ENCODE measurements at regions not wholly inside any gene's neighbourhood (a gene's known extent, or its start where the extent isn't known, plus 50 kb on each side); places are given as distances from the start of the nearest gene placed in this dataset.

DNA sequence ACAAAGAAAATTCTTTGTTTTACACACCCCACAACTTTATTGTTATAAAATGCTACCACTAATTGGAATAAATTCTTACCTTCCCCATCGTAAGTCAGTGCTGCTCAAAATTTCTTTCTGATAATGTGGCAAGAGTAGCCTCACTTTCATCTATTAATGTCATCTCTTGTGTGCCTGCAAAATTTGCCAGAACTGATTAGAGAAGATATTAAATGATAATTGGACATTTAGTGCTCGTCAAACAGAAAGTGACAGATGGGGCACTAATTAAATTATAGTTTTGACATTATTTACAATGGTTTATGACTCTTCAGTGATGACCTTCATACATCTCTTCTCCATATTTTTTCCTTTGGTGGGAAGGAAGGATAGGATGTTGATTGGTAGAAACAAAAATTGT, 690.9 kb downstream of the NXPH1 start:
- Histone ChIP-seq H3K9me2 (replicated peaks; ENCODE audit: insufficient read depth, low read length) (no peaks in the 10 kb centered on the region), H3K9ac (ENCODE audit: low read length) (no peak overlapping the region), H3K9me3 (ENCODE audit: insufficient read depth, low read length) (no peaks in the 10 kb centered on the region), H3K27ac (ENCODE audit: low read depth, low read length) (no peak overlapping the region), H3K4me2 (ENCODE audit: low read depth, low read length, poor library complexity, severe bottlenecking) (no peak overlapping the region), H3F3A (ENCODE audit: insufficient read depth) (no peaks in the 10 kb centered on the region), H3K27me3 (ENCODE audit: low read length) (no peaks in the 10 kb centered on the region; the same call in 1 of the 2 replicates), H3K4me3 (ENCODE audit: insufficient read depth, low read length, poor library complexity, severe bottlenecking) (no peak overlapping the region), H2AFZ (ENCODE audit: low read depth, low read length, severe bottlenecking) (no peak overlapping the region), H3K79me2 (ENCODE audit: insufficient read depth, low read length) (no peaks in the 10 kb centered on the region), H3K36me3 (ENCODE audit: low read length) (no peaks in the 10 kb centered on the region), H4K20me1 (ENCODE audit: low read depth, low read length) (no peaks in the 10 kb centered on the region)
- TF ChIP-seq, protein P1, sequence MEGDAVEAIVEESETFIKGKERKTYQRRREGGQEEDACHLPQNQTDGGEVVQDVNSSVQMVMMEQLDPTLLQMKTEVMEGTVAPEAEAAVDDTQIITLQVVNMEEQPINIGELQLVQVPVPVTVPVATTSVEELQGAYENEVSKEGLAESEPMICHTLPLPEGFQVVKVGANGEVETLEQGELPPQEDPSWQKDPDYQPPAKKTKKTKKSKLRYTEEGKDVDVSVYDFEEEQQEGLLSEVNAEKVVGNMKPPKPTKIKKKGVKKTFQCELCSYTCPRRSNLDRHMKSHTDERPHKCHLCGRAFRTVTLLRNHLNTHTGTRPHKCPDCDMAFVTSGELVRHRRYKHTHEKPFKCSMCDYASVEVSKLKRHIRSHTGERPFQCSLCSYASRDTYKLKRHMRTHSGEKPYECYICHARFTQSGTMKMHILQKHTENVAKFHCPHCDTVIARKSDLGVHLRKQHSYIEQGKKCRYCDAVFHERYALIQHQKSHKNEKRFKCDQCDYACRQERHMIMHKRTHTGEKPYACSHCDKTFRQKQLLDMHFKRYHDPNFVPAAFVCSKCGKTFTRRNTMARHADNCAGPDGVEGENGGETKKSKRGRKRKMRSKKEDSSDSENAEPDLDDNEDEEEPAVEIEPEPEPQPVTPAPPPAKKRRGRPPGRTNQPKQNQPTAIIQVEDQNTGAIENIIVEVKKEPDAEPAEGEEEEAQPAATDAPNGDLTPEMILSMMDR (IDR thresholded peaks at IDR 0.05; ENCODE audit: insufficient read depth, low read length, poor library complexity, severe bottlenecking): no peak
- no peak for TF ChIP-seq EZH2phosphoT487 (conservative IDR thresholded peaks at IDR 0.05; ENCODE audit: low read length)

DNA sequence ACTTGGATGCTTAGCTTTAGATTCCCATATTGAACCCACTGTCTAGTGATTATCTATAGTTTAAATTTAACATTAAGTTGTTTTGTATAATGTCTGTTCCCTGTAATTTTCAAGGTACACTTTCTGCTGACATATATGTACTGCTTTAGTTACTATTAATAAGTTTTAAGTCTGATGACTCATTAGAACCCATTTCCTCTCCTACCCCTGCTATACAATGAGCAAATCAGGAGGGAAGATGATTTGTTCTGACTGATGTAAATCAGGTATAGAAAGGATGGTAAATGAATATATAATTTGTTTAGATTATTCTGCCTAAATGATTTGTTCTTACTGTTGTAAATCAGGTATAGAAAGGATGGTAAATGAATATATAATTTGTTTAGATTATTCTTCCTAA, 691.8 kb downstream of the NXPH1 start:
- no peaks in the 10 kb centered on the region; the same call in 1 of the 2 replicates for H3K27me3 ChIP-seq (ENCODE audit: low read length)
- no peak overlapping the region for H2AFZ ChIP-seq (ENCODE audit: low read depth, low read length, severe bottlenecking)
- no peaks in the 10 kb centered on the region for H4K20me1 ChIP-seq (ENCODE audit: low read depth, low read length)
- H3K4me2 ChIP-seq (ENCODE audit: low read depth, low read length, poor library complexity, severe bottlenecking): no peak overlapping the region
- no peak for TF ChIP-seq EZH2phosphoT487 (conservative IDR thresholded peaks at IDR 0.05; ENCODE audit: low read length)
- TF ChIP-seq, protein P1 (IDR thresholded peaks at IDR 0.05; ENCODE audit: insufficient read depth, low read length, poor library complexity, severe bottlenecking): no peak
- H3F3A ChIP-seq (ENCODE audit: insufficient read depth): no peaks in the 10 kb centered on the region
- no peak overlapping the region for H3K9ac ChIP-seq (ENCODE audit: low read length)
- no peaks in the 10 kb centered on the region for H3K9me3 ChIP-seq (ENCODE audit: insufficient read depth, low read length)
- no peaks in the 10 kb centered on the region for H3K79me2 ChIP-seq (ENCODE audit: insufficient read depth, low read length)
- no peaks in the 10 kb centered on the region for H3K36me3 ChIP-seq (ENCODE audit: low read length)
- H3K9me2 ChIP-seq (replicated peaks; ENCODE audit: insufficient read depth, low read length): no peaks in the 10 kb centered on the region
- H3K4me3 ChIP-seq (ENCODE audit: insufficient read depth, low read length, poor library complexity, severe bottlenecking): no peak overlapping the region
- no peak overlapping the region for H3K27ac ChIP-seq (ENCODE audit: low read depth, low read length)

DNA sequence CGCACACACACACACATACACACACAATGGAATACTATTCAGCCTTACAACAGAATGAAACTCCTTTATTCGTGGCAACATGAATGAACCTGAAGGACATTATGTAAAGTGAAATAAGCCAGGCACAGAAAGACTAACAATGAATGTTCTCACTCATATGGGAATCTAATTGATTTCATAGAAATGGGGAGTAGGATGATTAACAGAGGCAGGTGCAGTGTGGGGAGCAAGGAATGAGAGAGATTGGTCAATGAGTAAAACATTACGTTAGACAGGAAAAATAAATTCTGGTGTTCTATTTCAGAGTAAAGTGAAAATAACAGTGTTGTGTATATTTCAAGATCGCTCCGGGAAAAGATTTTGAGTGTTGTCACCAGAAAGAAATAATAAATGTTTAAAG, 694.5 kb downstream of the NXPH1 start:
- Histone ChIP-seq H2AFZ (ENCODE audit: low read depth, low read length, severe bottlenecking) (no peak overlapping the region), H3K4me2 (ENCODE audit: low read depth, low read length, poor library complexity, severe bottlenecking) (no peak overlapping the region), H3K36me3 (ENCODE audit: low read length) (no peaks in the 10 kb centered on the region), H3K9me2 (replicated peaks; ENCODE audit: insufficient read depth, low read length) (no peaks in the 10 kb centered on the region), H3K79me2 (ENCODE audit: insufficient read depth, low read length) (no peaks in the 10 kb centered on the region), H4K20me1 (ENCODE audit: low read depth, low read length) (no peaks in the 10 kb centered on the region), H3K9ac (ENCODE audit: low read length) (no peak overlapping the region), H3K4me3 (ENCODE audit: insufficient read depth, low read length, poor library complexity, severe bottlenecking) (no peak overlapping the region), H3F3A (ENCODE audit: insufficient read depth) (no peaks in the 10 kb centered on the region), H3K9me3 (ENCODE audit: insufficient read depth, low read length) (no peaks in the 10 kb centered on the region), H3K27ac (ENCODE audit: low read depth, low read length) (no peak overlapping the region), H3K27me3 (ENCODE audit: low read length) (no peaks in the 10 kb centered on the region; the same call in 1 of the 2 replicates)
- TF ChIP-seq, protein P1 (IDR thresholded peaks at IDR 0.05; ENCODE audit: insufficient read depth, low read length, poor library complexity, severe bottlenecking): no peak
- TF ChIP-seq EZH2phosphoT487 (conservative IDR thresholded peaks at IDR 0.05; ENCODE audit: low read length): no peak
